ENCODE measurements at regions not wholly inside any gene's neighbourhood (a gene's known extent, or its start where the extent isn't known, plus 50 kb on each side); places are given as distances from the start of the nearest gene placed in this dataset.
"Not testable (repeated sequence)": the region's sequence is repeated elsewhere in the genome, so short reads cannot be mapped to it uniquely, and the experiment has no call there.

GRCh38 chr21:15278279-15278678, 213.5 kb upstream of the NRIP1 start:
- DNase-seq (ENCODE audit: low spot score): no peak

- DNase-seq (ENCODE audit: low spot score): no peak
These were observed 214.1 kb upstream of the NRIP1 start for GRCh38 chr21:15278851-15279250.

DNA sequence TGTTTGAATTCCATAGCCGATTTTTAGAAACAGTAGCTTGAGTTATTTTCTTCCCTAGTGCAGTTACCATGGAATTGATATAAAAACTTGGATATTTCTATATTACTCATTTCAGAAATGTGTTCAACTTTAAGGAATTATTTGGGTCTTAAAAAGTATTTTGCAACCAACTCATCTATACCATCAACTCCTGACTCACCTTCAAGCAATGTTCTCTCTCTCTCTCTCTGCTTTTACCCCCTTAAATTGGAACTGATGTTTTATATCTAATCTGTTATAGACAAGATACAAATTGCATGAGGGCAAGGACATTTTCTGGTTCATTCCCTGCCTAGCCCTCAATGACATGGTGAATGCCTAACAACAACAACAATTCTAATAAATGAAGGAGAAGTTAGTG, 214.7 kb upstream of the NRIP1 start:
- no peak for DNase-seq (ENCODE audit: low spot score)

DNA sequence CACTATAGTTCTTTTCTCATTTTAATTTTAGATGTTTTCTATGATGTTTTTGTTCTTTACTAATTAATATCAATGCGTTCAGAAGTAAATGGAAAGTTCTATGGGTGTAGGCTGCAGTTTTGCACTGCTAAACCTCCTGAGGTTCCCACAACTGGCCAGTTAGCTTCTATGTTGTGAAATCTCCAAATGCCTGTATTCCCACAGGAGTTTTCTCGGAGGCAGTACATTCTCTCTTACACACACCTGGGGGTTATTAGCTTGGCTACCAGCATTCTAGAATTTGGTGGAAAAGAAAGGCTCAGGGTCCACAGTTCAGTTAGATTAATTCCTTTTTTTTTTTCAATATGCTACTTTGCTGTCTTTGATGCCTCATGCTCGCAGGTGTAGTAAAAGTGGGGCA, 216.9 kb upstream of the NRIP1 start:
- no peak for DNase-seq (ENCODE audit: low spot score)

DNA sequence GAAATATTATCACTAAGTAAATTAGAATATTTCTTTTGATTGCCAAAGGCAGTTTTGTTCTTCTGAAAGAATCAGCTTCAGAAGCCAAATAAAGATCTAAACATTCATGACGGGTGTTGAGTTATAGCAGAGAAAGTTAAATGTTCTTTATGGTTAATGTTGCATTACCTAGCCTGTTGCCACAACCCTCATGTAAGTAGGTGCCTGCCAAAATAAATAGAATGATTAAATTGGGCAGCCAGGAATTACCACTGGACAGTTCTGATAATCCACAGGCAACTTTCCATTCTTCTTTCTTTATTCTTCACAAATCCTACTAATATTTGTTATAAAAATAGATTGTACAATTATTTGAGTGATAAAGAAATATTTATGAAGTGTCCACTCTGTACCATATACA, 217.9 kb upstream of the NRIP1 start:
- DNase-seq (ENCODE audit: low spot score): no peak

DNA sequence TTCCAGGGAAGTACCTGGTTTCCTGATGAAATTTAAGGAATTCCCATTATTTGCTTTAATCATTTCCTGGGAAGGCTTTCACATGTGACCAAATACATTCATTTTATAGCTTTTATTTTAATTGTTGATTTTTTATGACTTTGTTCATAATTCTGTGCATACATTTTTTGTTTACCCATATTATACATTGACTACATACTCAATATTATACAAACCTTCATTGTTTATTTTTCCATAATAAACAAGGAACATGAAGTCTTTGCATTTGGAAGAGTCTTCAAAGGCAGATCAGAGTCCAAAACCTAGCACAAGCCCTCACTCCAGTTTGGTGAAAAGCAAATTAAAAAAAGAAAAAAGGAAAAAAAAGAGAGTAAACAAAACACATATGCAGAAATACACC, 218.3 kb upstream of the NRIP1 start:
- no peak for DNase-seq (ENCODE audit: low spot score)

- no peak for DNase-seq (ENCODE audit: low spot score)
These were observed 219.0 kb upstream of the NRIP1 start for GRCh38 chr21:15283789-15284188.

- no peak for DNase-seq (ENCODE audit: low spot score)
These were observed 220.8 kb upstream of the NRIP1 start for GRCh38 chr21:15285556-15285955.

DNA sequence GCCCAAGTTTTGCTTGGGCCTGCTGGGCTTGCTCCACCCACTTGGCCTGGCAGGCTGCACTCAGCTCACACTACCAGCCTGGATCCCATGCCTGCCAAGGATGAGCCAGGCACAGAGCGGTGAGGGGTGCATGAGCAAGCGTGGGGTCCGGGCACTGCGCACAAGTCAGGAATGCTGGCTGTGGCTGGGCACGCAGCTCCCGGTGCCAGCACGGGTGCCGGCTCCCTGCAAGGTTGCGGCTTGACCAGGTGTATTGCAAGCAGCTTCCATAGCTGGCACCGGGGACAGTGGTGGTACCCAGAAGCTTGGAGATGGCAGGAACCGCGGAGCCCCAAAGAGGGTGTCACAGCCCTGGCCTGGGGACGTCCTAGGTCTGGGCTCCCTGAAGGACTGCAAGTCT, 224.4 kb upstream of the NRIP1 start:
- DNase-seq (ENCODE audit: low spot score): no peak

- DNase-seq (ENCODE audit: low spot score): peak; percentile 21
These were observed 225.4 kb upstream of the NRIP1 start for GRCh38 chr21:15289896-15290841.

- no peak for DNase-seq (ENCODE audit: low spot score)
These were observed 226.9 kb upstream of the NRIP1 start for GRCh38 chr21:15291621-15292266.

GRCh38 chr21:15293240-15293639, 228.4 kb upstream of the NRIP1 start:
- peak; percentile 59 for DNase-seq (ENCODE audit: low spot score)

GRCh38 chr21:15295875-15296274, 231.1 kb upstream of the NRIP1 start:
- no peak for DNase-seq (ENCODE audit: low spot score)

- DNase-seq (ENCODE audit: low spot score): no peak
These were observed 233.0 kb upstream of the NRIP1 start for GRCh38 chr21:15297824-15298223.

- no peak for DNase-seq (ENCODE audit: low spot score)
These were observed 233.5 kb upstream of the NRIP1 start for GRCh38 chr21:15298306-15298705.

- not testable (repeated sequence) for DNase-seq (ENCODE audit: low spot score)
These were observed 234.0 kb upstream of the NRIP1 start for GRCh38 chr21:15298755-15299154.

DNA sequence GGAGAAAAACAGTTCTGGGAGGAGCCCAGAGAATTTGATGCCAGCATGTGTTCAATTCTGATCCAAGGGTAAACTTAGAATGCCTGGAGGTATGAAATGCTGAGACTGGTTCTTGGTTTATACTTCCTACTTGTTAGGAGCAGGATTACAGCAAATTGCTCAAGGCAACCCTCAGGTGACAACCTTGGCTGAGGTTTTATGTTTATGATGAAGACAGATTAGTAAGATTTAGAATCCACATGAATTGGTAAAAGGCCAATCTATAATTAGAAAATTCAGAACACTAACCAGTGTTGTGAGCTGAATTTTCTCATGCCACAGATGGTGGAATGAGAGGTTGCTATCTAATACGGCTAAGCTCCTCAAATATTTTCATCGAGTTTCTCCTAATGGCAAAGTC, 235.3 kb upstream of the NRIP1 start:
- no peak for DNase-seq (ENCODE audit: low spot score)

DNA sequence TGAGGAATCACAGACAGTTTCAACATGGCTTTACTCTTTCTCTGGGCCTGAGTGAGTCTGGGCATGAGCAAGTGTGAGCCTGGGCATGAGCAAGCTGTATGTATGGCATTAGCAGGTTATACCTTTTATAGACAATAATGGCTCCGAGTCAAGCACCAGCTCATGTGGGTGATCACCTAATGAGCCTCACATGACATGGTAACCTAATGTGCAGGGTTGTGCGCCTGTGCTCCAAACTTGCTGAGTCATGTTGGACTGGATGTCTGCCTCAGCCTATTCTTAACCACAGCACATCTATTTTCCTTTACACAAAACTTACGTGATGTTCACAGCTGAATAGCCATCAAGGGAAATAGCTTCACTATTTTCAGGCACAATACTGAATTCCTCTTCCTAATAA, 236.2 kb upstream of the NRIP1 start:
- no peak for DNase-seq (ENCODE audit: low spot score)

GRCh38 chr21:15301736-15302135, 236.9 kb upstream of the NRIP1 start:
- no peak for DNase-seq (ENCODE audit: low spot score)

- no peak for DNase-seq (ENCODE audit: low spot score)
These were observed 241.5 kb upstream of the NRIP1 start for GRCh38 chr21:15306271-15306670.

DNA sequence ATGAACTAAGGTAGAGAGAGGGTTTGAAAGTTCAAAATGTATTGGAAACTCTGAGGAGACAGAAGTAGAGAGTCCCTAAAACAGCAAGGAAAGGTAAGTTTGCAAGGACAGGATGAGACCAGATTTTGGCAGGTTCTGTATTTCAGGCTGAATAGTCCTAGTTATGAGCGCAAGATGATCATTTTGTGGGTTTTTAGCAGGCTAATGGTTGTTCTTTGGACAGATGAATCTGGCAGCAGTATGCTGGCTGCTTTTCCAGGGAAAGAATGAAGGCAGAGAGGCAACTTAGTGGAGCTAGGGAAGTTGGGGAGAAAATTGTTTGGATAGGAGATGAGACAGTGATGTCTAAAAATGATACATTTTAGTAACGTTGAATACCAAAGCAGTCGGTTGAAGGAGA, 243.5 kb upstream of the NRIP1 start:
- DNase-seq (ENCODE audit: low spot score): no peak

- no peak for DNase-seq (ENCODE audit: low spot score)
These were observed 244.3 kb upstream of the NRIP1 start for GRCh38 chr21:15309022-15309590.

DNA sequence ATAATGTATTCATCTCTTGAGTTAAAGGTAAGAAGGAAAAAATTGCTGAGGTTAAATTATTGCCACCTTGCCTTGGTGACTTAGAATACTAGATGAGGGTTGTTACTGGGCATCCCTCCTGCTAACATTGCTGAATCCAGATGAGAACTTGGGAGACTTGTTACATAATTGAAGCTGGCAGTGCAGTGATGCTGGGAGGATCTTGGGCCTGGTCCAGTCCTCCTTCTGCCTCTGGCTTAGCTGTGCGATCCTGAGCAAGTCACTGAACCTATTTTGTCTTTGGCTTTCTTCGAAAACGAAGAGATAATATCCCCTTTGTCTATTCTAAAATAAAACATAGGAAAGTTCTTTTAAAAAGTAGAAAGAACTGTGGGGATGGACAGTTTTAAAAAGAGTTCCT, 244.9 kb upstream of the NRIP1 start:
- DNase-seq (ENCODE audit: low spot score): peak; percentile 16

All from AG20443 (cell line).